ENCODE measurements at regions not wholly inside any gene's neighbourhood (a gene's known extent, or its start where the extent isn't known, plus 50 kb on each side); places are given as distances from the start of the nearest gene placed in this dataset.

DNA sequence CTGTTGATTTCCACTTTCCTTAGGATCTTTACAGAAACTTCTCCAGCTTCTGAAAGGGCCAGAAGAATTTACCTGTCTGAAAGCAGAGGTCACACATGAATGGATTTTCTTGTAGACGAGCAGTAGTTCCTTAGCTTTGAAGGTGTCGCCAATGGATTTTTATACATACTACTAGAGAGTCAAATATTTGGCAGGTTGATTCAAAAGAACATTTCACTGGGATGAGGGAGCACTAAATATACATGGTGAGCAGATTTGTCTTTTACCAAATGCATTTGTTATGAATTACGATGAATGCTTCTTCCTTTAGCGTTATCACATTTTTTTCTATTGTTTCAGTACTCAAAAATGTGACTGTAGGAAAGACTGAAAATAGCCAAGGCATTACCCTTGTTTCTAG lies 162.3 kb downstream of the PAX1 start:
- TF ChIP-seq, protein P1, sequence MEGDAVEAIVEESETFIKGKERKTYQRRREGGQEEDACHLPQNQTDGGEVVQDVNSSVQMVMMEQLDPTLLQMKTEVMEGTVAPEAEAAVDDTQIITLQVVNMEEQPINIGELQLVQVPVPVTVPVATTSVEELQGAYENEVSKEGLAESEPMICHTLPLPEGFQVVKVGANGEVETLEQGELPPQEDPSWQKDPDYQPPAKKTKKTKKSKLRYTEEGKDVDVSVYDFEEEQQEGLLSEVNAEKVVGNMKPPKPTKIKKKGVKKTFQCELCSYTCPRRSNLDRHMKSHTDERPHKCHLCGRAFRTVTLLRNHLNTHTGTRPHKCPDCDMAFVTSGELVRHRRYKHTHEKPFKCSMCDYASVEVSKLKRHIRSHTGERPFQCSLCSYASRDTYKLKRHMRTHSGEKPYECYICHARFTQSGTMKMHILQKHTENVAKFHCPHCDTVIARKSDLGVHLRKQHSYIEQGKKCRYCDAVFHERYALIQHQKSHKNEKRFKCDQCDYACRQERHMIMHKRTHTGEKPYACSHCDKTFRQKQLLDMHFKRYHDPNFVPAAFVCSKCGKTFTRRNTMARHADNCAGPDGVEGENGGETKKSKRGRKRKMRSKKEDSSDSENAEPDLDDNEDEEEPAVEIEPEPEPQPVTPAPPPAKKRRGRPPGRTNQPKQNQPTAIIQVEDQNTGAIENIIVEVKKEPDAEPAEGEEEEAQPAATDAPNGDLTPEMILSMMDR (conservative IDR thresholded peaks at IDR 0.05; ENCODE audit: low read depth, low read length), result no peak
- TF ChIP-seq EZH2 (IDR thresholded peaks at IDR 0.05; ENCODE audit: low read length, unreplicated experiment), result no peak

Measured in PC-3 (cell line).